CD14-positive monocyte (primary cell): ENCODE measurements at regions not wholly inside any gene's neighbourhood (a gene's known extent, or its start where the extent isn't known, plus 50 kb on each side); places are given as distances from the start of the nearest gene placed in this dataset.

Experiments used
- DNase-seq, 3 donors: peaks; one replicate each; pipeline ENCODE4 v3.0.0-alpha.2; 2011 to 2022
- H2AFZ ChIP-seq: 2 replicates; pipeline ENCODE4 v1.6.0; 2012; ENCODE audit warnings: mild to moderate bottlenecking, low read depth, low read length, inconsistent platforms; ENCODE audit not compliant: insufficient read depth, poor library complexity, severe bottlenecking
- H3K27ac ChIP-seq, 2 donors: 1 replicate in 1 of 2; 2 replicates in 1 of 2; pipeline ENCODE4 v1.5.1; 2012 to 2013; ENCODE audit warnings: low read length in 2 of 2, control low read depth in 1 of 2, inconsistent platforms in 1 of 2, low read depth in 1 of 2, mild to moderate bottlenecking in 1 of 2
- H3K27me3 ChIP-seq, 2 donors: one replicate each; pipeline versions ENCODE4 v1.6.0 to v1.6.1; 2011 to 2013; ENCODE audit warnings: low read length in 2 of 2; ENCODE audit not compliant: control insufficient read depth in 2 of 2, insufficient read depth in 2 of 2
- H3K36me3 ChIP-seq, 2 donors: replicated peaks in 1 of 2; 1 replicate in 1 of 2; 2 replicates in 1 of 2; pipeline versions ENCODE4 v1.5.1 to v1.6.1; 2012 to 2013; ENCODE audit warnings: low read length in 2 of 2, control low read depth in 1 of 2, inconsistent platforms in 1 of 2, mild to moderate bottlenecking in 1 of 2; ENCODE audit not compliant: insufficient read depth in 2 of 2, control insufficient read depth in 1 of 2
- H3K4me1 ChIP-seq, 2 donors: 1 replicate in 1 of 2; 2 replicates in 1 of 2; pipeline versions ENCODE4 v1.5.1 to v1.6.1; 2012 to 2013; ENCODE audit warnings: low read length in 2 of 2, control low read depth in 1 of 2, inconsistent platforms in 1 of 2, mild to moderate bottlenecking in 1 of 2, moderate library complexity in 1 of 2; ENCODE audit not compliant: insufficient read depth in 2 of 2, control insufficient read depth in 1 of 2
- H3K4me2 ChIP-seq: replicated peaks from 2 replicates; pipeline ENCODE3; 2012; ENCODE audit warnings: low read length, moderate library complexity, mild to moderate bottlenecking; ENCODE audit not compliant: poor library complexity, severe bottlenecking; ENCODE audit errors: extremely low read depth
- H3K4me3 ChIP-seq, 3 experiments: fragments of 200-600 bp in 1 of 3; sonication (generic) in 1 of 3; replicated peaks in 1 of 3; 1 replicate in 2 of 3; 2 replicates in 1 of 3; pipeline ENCODE4 v1.5.1; 2011 to 2013; ENCODE audit warnings: low read length in 3 of 3, mild to moderate bottlenecking in 3 of 3, control low read depth in 2 of 3, low read depth in 2 of 3, inconsistent platforms in 1 of 3, moderate library complexity in 1 of 3
- H3K79me2 ChIP-seq: 2 replicates; pipeline ENCODE4 v1.6.0; 2012; ENCODE audit warnings: mild to moderate bottlenecking, control low read depth, inconsistent platforms, low read length, moderate library complexity; ENCODE audit not compliant: insufficient read depth
- H3K9ac ChIP-seq: 2 replicates; pipeline ENCODE4 v1.6.0; 2017; ENCODE audit warnings: low read length, mild to moderate bottlenecking; ENCODE audit not compliant: insufficient read depth, poor library complexity, severe bottlenecking
- H3K9me3 ChIP-seq, 2 donors: replicated peaks in 1 of 2; 1 replicate in 1 of 2; 2 replicates in 1 of 2; pipeline versions ENCODE4 v1.5.1 to v1.6.1; 2012 to 2013; ENCODE audit warnings: low read length in 2 of 2, control low read depth in 1 of 2; ENCODE audit not compliant: control insufficient read depth in 1 of 2, insufficient read depth in 1 of 2
- H4K20me1 ChIP-seq: 2 replicates; pipeline ENCODE4 v1.6.0; 2012; ENCODE audit warnings: mild to moderate bottlenecking, low read length, control low read depth, moderate library complexity; ENCODE audit not compliant: insufficient read depth
- H3K27ac Mint-ChIP-seq, 7 donors: one replicate each; pipeline ENCODE4 v1.8.0; 2020; ENCODE audit warnings: mild to moderate bottlenecking in 7 of 7, mixed read lengths in 7 of 7, moderate library complexity in 6 of 7, inconsistent platforms in 2 of 7
- H3K27me3 Mint-ChIP-seq, 3 donors: one replicate each; pipeline ENCODE4 v1.8.0; 2021 to 2022; ENCODE audit warnings: low read depth in 3 of 3, mild to moderate bottlenecking in 3 of 3, mixed read lengths in 3 of 3, moderate library complexity in 3 of 3, inconsistent platforms in 1 of 3
- H3K36me3 Mint-ChIP-seq, 2 donors: one replicate each; pipeline ENCODE4 v1.8.0; 2020; ENCODE audit warnings: mixed read lengths in 2 of 2, inconsistent platforms in 1 of 2, mild to moderate bottlenecking in 1 of 2
- H3K4me1 Mint-ChIP-seq: one replicate; pipeline ENCODE4 v1.8.0; 2020; ENCODE audit warnings: mild to moderate bottlenecking, mixed read lengths
- H3K4me3 Mint-ChIP-seq, 2 donors: one replicate each; pipeline ENCODE4 v1.8.0; 2020; ENCODE audit warnings: mild to moderate bottlenecking in 2 of 2, mixed read lengths in 2 of 2, moderate library complexity in 1 of 2
- H3K9me3 Mint-ChIP-seq, 7 donors: one replicate each; pipeline ENCODE4 v1.8.0; 2020 to 2022; ENCODE audit warnings: mixed read lengths in 7 of 7, mild to moderate bottlenecking in 6 of 7, moderate library complexity in 6 of 7, inconsistent platforms in 2 of 7
- WGBS: methylation state at CpG from one replicate; pipeline ENCODE4 v1.1.5; 2013; ENCODE audit warnings: missing lambda C conversion rate; ENCODE audit not compliant: insufficient coverage; 5-methylcytosine and 5-hydroxymethylcytosine counted together
- intact Hi-C, 2 donors: fragments of 100-400 bp; cut with micrococcal nuclease; formaldehyde crosslinking; loops; one replicate each; pipeline versions ENCODE4 v1.15.0 to v1.15.1; 2023
- TF ChIP-seq, protein P1 (sequence below): fragments of 200-600 bp; IDR thresholded peaks from one replicate; pipeline ENCODE4 v1.8.0; 2022; ENCODE audit warnings: antibody characterized with exemption, mild to moderate bottlenecking

DNA sequence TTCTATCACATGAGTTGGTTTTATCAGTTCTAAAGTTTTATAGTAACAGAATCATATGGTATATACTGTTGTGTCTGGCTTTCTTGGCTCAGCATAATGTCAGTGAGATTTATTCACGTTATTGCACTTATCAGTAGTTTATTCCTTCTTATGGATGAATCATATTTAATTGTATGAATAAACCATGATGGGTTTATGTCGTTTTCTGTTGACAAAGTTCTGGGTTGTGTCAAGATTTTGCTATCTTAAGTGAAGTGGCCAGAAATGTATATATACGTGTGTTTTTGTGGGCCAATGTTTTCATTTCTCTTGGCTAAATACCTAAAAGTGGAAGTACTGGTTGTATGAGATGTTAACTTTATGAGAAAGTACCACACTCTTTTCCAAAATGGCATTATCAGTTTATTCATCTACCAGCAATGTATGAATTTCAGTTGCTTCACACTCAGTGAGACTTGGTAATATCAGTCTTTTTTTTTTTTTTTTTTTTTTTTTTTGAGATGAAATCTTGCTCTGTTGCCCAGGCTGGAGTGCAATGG is 112.4 kb upstream of the DCBLD2 start:
- Histone ChIP-seq H3K36me3 (no peaks in the 10 kb centered on the region), H3K27me3 (no peaks in the 10 kb centered on the region), H3K4me1 (no peaks in the 10 kb centered on the region), H3K4me2 (no peak overlapping the region), H3K79me2 (no peaks in the 10 kb centered on the region), H2AFZ (no peak overlapping the region), H3K9me3 (no peaks in the 10 kb centered on the region), H3K4me3 (no peak overlapping the region), H3K27ac (no peak overlapping the region), H3K9ac (no peak overlapping the region), H4K20me1 (no peaks in the 10 kb centered on the region)
- peaks cover 0 to 4% (median 0%) of the 10 kb centered on the region in 7 donors for H3K9me3 Mint-ChIP-seq
- DNase-seq: no peak
- TF ChIP-seq, protein P1, sequence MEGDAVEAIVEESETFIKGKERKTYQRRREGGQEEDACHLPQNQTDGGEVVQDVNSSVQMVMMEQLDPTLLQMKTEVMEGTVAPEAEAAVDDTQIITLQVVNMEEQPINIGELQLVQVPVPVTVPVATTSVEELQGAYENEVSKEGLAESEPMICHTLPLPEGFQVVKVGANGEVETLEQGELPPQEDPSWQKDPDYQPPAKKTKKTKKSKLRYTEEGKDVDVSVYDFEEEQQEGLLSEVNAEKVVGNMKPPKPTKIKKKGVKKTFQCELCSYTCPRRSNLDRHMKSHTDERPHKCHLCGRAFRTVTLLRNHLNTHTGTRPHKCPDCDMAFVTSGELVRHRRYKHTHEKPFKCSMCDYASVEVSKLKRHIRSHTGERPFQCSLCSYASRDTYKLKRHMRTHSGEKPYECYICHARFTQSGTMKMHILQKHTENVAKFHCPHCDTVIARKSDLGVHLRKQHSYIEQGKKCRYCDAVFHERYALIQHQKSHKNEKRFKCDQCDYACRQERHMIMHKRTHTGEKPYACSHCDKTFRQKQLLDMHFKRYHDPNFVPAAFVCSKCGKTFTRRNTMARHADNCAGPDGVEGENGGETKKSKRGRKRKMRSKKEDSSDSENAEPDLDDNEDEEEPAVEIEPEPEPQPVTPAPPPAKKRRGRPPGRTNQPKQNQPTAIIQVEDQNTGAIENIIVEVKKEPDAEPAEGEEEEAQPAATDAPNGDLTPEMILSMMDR: no peak
- WGBS: no CpG with 5 or more reads among the region's 3 CpGs
- no peaks in the 10 kb centered on the region for H3K4me1 Mint-ChIP-seq
- peaks cover 0 to 3% (median 3%) of the 10 kb centered on the region in 3 donors for H3K27me3 Mint-ChIP-seq
- no peak overlapping the region for H3K27ac Mint-ChIP-seq
- intact Hi-C loops: no loop called here
- H3K36me3 Mint-ChIP-seq: no peaks in the 10 kb centered on the region
- H3K4me3 Mint-ChIP-seq: no peak overlapping the region

DNA sequence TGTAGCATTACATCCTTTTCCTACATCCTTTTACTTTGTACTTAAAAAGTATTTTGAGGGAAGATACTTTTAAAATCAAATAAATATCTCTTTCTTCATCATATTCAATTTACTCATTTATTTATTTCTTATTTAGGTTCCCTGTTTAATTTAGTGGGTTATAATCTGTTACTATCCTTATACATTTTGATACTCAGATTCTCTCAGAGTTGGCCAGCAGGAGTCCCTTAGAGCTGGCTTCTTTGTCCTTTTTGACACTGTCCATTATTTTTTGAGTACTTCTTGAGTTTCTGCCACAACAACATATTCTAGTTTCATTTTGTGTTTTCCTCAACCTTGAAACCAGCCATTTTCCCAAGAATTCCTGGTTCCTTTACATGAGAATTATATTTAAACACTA is 111.6 kb upstream of the DCBLD2 start:
- no peak for DNase-seq
- no peak overlapping the region for H2AFZ ChIP-seq
- no peaks in the 10 kb centered on the region for H3K36me3 ChIP-seq
- no peaks in the 10 kb centered on the region for H4K20me1 ChIP-seq
- no peak overlapping the region for H3K9ac ChIP-seq
- H3K4me2 ChIP-seq: no peak overlapping the region
- intact Hi-C loops: no loop called here
- Mint-ChIP-seq H3K9me3 (peaks cover 0 to 4% (median 0%) of the 10 kb centered on the region in 7 donors), H3K4me3 (no peak overlapping the region), H3K27me3 (peaks cover 0 to 3% (median 3%) of the 10 kb centered on the region in 3 donors), H3K4me1 (no peaks in the 10 kb centered on the region), H3K36me3 (no peaks in the 10 kb centered on the region), H3K27ac (no peak overlapping the region)
- no peaks in the 10 kb centered on the region for H3K9me3 ChIP-seq
- TF ChIP-seq, protein P1: no peak
- H3K4me1 ChIP-seq: no peaks in the 10 kb centered on the region
- H3K4me3 ChIP-seq: no peak overlapping the region
- H3K27me3 ChIP-seq: no peaks in the 10 kb centered on the region
- H3K27ac ChIP-seq: no peak overlapping the region
- no peaks in the 10 kb centered on the region for H3K79me2 ChIP-seq
